Osteoblast (primary cell): ENCODE measurements at regions not wholly inside any gene's neighbourhood (a gene's known extent, or its start where the extent isn't known, plus 50 kb on each side); places are given as distances from the start of the nearest gene placed in this dataset.

Experiments used
- DNase-seq: peaks from one replicate; pipeline ENCODE4 v3.0.0; 2011; ENCODE audit warnings: low spot score, mixed read lengths; ENCODE audit not compliant: insufficient read length; ENCODE audit errors: missing footprints
- H2AFZ ChIP-seq: 2 replicates; pipeline ENCODE4 v1.6.0; 2011; ENCODE audit warnings: mild to moderate bottlenecking, low read length
- H3K27ac ChIP-seq: 2 replicates; pipeline ENCODE4 v1.5.1; 2011; ENCODE audit warnings: mild to moderate bottlenecking, low read depth, low read length, moderate library complexity
- H3K27me3 ChIP-seq: 2 replicates; pipeline ENCODE4 v1.6.0; 2012; ENCODE audit warnings: mild to moderate bottlenecking, control low read depth, inconsistent platforms, low read length, moderate library complexity; ENCODE audit not compliant: insufficient read depth
- H3K36me3 ChIP-seq: 2 replicates; pipeline ENCODE4 v1.5.1; 2011; ENCODE audit warnings: mild to moderate bottlenecking, low read length, control low read depth, moderate library complexity; ENCODE audit not compliant: insufficient read depth
- H3K4me1 ChIP-seq: 2 replicates; pipeline ENCODE4 v1.5.1; 2011; ENCODE audit warnings: mild to moderate bottlenecking, low read length, control low read depth, moderate library complexity; ENCODE audit not compliant: insufficient read depth
- H3K4me2 ChIP-seq: 2 replicates; pipeline ENCODE4 v1.6.0; 2011; ENCODE audit warnings: mild to moderate bottlenecking, low read length; ENCODE audit not compliant: insufficient read depth
- H3K4me3 ChIP-seq: fragments of 200-600 bp; sonication (generic); 3 replicates; pipeline ENCODE4 v1.5.1; 2012; ENCODE audit warnings: mild to moderate bottlenecking, low read length, inconsistent platforms; ENCODE audit not compliant: insufficient read depth
- H3K79me2 ChIP-seq: 2 replicates; pipeline ENCODE4 v1.6.0; 2012; ENCODE audit warnings: mild to moderate bottlenecking, low read length, control low read depth, inconsistent platforms; ENCODE audit not compliant: insufficient read depth
- H3K9me3 ChIP-seq: 2 replicates; pipeline ENCODE4 v1.5.1; 2011; ENCODE audit warnings: low read depth, low read length, control low read depth
- H4K20me1 ChIP-seq: 2 replicates; pipeline ENCODE4 v1.6.0; 2012; ENCODE audit warnings: mild to moderate bottlenecking, low read length, control low read depth; ENCODE audit not compliant: insufficient read depth
- TF ChIP-seq, protein P1 (sequence below): IDR thresholded peaks from 2 replicates; pipeline ENCODE4 v1.5.1; 2011; ENCODE audit warnings: mild to moderate bottlenecking, low read depth, low read length, moderate library complexity; ENCODE audit errors: extremely low read depth

DNA sequence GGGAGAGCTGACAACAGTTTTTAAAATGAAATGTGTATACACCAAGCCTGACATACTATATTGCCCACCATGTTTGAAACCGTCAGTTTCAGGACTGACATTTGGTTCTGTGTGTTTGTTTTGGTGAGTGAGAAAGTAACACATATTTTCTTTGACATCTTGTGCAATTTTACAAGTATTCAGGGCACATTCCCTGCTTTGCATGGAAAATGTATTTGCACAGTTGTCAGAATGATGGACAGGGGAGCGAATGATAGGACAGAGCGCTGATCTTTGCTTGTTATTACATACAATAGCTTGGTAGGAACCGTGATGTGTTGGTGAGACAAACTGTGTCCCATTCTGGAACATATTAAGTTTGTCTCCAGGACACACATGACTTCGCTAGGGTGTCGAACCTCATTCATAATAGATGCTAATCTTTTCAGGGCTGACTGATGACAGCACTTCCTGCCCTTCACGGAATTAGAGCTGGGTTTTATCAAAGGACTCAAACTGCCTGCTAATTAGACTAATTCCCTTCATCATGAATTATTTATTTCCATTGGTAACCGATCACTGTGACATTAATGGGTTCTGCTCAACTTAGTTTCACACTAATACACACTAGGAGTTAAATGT lies 158.5 kb downstream of the CDCA7 start:
- H3K27me3 ChIP-seq, result peaks cover under 1% of the 10 kb centered on the region
- no peaks in the 10 kb centered on the region for H4K20me1 ChIP-seq
- H2AFZ ChIP-seq, result no peak overlapping the region
- H3K27ac ChIP-seq, result no peak overlapping the region
- H3K79me2 ChIP-seq, result no peaks in the 10 kb centered on the region
- H3K36me3 ChIP-seq, result no peaks in the 10 kb centered on the region
- TF ChIP-seq, protein P1, sequence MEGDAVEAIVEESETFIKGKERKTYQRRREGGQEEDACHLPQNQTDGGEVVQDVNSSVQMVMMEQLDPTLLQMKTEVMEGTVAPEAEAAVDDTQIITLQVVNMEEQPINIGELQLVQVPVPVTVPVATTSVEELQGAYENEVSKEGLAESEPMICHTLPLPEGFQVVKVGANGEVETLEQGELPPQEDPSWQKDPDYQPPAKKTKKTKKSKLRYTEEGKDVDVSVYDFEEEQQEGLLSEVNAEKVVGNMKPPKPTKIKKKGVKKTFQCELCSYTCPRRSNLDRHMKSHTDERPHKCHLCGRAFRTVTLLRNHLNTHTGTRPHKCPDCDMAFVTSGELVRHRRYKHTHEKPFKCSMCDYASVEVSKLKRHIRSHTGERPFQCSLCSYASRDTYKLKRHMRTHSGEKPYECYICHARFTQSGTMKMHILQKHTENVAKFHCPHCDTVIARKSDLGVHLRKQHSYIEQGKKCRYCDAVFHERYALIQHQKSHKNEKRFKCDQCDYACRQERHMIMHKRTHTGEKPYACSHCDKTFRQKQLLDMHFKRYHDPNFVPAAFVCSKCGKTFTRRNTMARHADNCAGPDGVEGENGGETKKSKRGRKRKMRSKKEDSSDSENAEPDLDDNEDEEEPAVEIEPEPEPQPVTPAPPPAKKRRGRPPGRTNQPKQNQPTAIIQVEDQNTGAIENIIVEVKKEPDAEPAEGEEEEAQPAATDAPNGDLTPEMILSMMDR, result no peak
- no peaks in the 10 kb centered on the region for H3K4me1 ChIP-seq
- no peaks in the 10 kb centered on the region for H3K9me3 ChIP-seq
- no peak for DNase-seq
- no peak overlapping the region for H3K4me3 ChIP-seq
- H3K4me2 ChIP-seq, result no peak overlapping the region

DNA sequence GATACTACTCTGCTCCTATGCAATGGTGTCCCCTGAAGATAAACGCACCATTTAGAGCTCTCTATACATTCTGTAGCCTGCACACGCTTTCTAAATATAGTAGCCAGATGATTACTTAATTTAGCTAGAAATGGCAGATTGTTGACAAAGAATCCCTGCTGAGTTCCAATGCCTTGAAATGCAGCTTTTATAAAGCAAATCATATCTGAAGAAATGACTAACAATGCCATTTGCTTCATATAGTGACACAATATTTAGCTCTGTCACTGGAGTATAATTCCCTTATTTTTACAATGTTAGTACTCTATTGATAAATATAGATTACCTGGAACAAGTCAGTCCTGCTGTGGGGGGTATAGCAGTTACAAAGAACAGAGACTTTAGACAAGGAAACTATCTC lies 166.2 kb downstream of the CDCA7 start:
- no peak for DNase-seq
- Histone ChIP-seq H3K27ac (no peak overlapping the region), H3K4me1 (no peaks in the 10 kb centered on the region), H3K36me3 (no peaks in the 10 kb centered on the region), H3K79me2 (no peaks in the 10 kb centered on the region), H2AFZ (no peak overlapping the region), H3K4me3 (no peak overlapping the region), H3K27me3 (peaks cover 17% of the 10 kb centered on the region), H3K9me3 (no peaks in the 10 kb centered on the region), H3K4me2 (no peak overlapping the region), H4K20me1 (no peaks in the 10 kb centered on the region)
- TF ChIP-seq, protein P1, result no peak

DNA sequence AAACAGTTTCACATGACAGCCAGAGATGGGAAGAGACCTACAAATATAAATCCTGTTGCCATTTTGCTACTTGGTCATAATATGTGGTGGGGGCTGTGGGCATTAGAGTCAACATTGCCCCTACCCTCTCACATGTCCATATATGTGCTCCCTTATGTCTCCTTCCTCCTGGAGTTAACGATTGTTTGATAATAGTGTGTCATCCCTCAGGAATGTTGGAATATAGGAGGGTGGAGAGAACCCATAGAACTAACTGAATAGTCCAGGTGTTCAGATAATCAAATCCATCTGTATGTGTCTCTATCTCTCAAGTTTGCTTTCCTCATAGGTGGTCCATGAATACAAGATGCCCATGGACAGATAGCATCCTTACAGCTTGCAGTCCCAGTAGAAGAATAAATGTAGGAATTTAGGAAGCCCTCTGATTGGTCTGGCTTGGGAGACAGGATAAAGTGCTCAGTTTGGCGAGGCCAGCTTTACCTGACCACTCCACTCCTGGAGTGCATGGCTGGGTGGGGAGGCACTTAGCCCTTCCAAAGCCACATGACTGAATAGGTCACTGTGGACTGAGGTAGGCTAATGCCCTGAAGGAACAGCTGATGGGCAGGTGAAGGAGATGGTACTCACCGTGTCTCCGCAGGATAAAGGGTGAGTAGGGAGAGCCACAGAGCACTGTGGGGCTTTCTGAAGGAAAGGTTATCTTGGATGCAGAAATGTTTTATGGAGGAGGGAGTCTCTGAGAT lies 166.9 kb downstream of the CDCA7 start:
- no peaks in the 10 kb centered on the region for H3K4me1 ChIP-seq
- H3K79me2 ChIP-seq, result no peaks in the 10 kb centered on the region
- H3K27me3 ChIP-seq, result peaks cover 20% of the 10 kb centered on the region
- H4K20me1 ChIP-seq, result no peaks in the 10 kb centered on the region
- H3K4me2 ChIP-seq, result no peak overlapping the region
- TF ChIP-seq, protein P1, result no peak
- no peaks in the 10 kb centered on the region for H3K9me3 ChIP-seq
- H3K4me3 ChIP-seq, result no peak overlapping the region
- no peak overlapping the region for H2AFZ ChIP-seq
- no peak overlapping the region for H3K27ac ChIP-seq
- DNase-seq, result no peak
- H3K36me3 ChIP-seq, result no peaks in the 10 kb centered on the region

DNA sequence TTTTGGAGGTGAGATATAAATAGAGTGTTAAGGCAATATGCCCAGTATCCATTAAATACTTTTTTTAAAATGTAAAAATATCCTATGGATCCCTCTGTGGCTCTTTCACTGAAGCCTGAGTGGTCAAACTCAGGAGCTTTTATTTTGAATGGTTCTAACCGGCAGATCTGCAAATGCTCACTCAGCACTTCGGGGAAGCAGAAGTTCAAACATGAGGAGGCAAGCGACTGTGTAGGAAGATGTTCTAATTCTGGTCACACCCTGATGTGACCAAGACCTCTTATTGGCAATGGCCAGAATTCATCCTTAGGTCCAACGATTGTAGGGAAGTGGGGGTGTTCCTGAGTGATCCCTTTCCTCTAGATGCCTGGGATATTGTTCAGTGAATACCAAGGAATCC lies 168.8 kb downstream of the CDCA7 start:
- Histone ChIP-seq H3K36me3 (no peaks in the 10 kb centered on the region), H3K4me2 (no peak overlapping the region), H3K4me1 (no peaks in the 10 kb centered on the region), H3K27ac (no peak overlapping the region), H2AFZ (no peak overlapping the region), H3K4me3 (no peak overlapping the region), H4K20me1 (no peaks in the 10 kb centered on the region), H3K79me2 (no peaks in the 10 kb centered on the region), H3K9me3 (no peaks in the 10 kb centered on the region), H3K27me3 (peaks cover 20% of the 10 kb centered on the region)
- no peak for DNase-seq
- TF ChIP-seq, protein P1, result no peak
